GM18507 (cell line): ENCODE measurements at regions not wholly inside any gene's neighbourhood (a gene's known extent, or its start where the extent isn't known, plus 50 kb on each side); places are given as distances from the start of the nearest gene placed in this dataset.

Experiments
- DNase-seq: peaks from one replicate; pipeline ENCODE4 v3.0.0; 2011; ENCODE audit warnings: low read depth; ENCODE audit not compliant: insufficient read length; ENCODE audit errors: extremely low spot score
- FAIRE-seq: peaks from 2 replicates; lab custom pipeline; 2011; peaks lifted over from hg19 to GRCh38; lab: Jason Lieb, UNC

DNA sequence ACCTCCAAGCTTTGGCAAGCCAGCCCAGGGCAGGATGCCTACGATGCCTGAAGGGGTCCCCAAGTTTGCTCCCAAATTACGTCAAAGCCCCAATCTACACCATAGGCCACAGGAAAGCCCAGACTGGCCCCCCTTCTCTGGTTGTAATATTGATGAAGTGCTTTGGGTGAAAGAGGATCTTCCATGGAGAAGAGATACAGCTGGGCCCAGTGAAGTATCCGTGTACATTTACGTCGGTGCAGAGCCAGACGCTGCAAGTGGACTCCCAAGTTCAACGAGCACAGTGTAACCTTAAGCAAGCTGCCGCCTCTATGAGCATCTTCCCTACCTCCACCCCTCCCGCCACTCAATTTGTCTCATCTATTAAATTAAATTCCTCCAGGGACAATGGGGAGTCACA is 100.1 kb upstream of the TPM1 start:
- DNase-seq (no peak), FAIRE-seq (no peak)

DNA sequence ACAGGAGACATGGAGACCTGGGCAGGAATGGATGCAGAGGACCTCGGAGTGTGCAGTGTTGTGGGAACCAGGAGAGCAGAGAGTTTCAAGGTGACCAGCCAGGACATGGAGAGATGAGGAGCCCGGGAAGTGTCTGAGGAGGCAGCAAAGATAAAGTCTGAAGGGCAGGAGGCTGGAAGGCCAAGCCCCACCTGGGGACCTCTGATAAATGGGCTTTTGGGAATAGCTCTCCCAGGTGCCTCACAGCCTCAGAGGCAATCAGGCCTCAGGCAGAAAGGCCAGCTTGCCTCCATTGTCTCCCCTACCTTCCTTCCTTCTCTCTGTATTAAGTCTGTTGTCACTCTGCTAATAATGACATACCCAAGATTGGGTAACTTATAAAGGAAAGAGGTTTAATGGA is 97.5 kb upstream of the TPM1 start:
- FAIRE-seq (no peak), DNase-seq (no peak)

DNA sequence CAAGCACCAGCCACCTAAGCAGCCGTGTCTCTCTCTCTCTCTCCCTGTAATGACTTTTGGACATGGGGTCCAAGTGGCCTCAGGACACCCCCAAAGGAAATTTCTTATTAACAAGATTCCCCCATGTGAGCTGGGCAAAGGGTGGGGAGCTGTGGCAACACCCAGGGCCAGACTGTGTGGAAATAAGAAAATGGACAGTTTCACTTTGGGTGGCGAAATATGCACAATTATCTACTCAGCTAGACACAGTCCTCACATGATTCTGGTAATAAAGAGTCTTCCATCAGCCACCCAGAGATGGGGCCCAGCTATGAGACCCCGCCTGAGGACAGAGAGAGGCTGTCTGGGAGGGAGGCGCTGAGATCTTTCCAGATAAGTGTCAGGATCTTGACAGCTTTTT is 96.8 kb upstream of the TPM1 start:
- no peak for DNase-seq

DNA sequence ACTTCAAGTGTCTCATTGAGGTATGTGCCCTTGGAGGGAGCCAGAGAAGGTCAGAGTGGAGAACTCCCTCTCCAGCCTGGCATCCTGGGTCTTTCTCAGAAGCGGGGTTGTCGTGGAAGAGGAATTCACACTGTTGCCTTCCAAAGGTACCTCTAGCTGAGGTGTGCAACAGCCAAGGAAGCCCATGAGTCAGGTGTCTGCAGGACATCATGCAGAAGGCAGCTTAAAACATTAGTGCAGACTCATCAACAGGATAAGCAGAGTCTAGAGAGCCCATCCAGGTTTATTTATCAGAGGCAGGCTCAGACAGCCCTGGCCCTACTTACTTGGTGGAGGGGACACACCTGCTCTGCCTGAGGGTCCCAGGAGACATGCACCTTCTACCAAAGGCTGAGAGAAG is 95.6 kb upstream of the TPM1 start:
- DNase-seq (no peak), FAIRE-seq (no peak)

More for the DNA sequence above, 96.8 kb upstream of the TPM1 start:
- no peak for FAIRE-seq

DNA sequence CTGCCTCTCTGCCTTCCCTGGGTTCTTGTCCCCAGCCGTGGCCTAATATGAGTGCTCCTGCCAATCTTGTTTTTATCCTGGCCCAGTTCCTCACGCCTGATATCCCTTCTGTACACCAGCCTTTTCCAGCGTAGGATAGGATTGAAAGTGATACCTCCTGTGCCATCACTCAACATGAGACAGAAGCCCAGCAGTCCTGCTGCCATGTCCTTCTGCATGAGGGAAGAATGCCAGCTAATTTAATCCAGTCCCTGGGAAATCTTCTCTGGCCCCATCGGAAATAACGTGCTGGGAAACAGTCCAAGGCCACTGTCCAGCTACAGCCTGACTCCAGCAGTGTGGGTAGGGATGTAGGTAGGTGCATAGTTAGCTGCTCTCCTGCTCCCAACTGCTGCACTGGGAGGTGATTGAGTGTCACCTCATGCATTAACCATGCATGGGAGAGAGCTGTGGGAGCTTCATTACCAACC is 92.0 kb upstream of the TPM1 start:
- no peak for FAIRE-seq
- no peak for DNase-seq

DNA sequence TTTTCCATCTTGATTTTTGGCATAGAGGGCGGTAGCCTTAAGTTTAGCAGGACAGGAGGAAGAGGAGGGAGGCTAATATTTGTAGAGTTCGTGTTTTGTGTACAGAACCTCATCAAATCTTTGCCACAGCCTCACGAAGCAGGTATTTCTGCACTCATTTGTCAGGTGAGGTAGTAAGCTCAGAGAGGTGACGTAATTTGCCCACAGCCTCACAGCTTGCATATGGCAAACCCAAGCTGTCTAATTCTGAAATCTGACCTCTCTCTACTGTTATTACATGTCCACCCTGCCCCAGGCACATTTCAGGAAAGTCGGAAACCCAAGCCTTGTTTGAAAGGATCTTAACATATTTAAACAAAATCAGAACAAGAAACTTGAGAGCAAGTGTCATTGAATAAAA is 91.1 kb upstream of the TPM1 start:
- no peak for FAIRE-seq
- no peak for DNase-seq

DNA sequence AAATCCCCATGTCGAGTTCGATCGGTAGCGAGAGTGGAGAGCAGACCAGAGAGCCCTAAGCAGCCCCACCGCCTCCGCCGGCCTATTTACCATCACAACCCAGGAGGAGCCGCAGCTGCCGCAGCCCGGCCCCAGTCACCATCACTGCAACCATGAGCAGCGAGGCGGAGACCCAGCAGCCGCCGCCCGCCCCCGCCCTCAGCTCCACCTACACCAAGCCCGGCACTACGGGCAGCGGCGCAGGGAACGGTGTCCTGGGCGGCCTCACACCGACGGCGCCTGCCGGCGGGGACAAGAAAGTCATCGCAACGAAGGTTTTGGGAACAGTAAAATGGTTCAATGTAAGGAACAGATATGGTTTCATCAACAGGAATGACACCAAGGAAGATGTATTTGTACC is 89.5 kb upstream of the TPM1 start:
- FAIRE-seq (no peak), DNase-seq (no peak)

DNA sequence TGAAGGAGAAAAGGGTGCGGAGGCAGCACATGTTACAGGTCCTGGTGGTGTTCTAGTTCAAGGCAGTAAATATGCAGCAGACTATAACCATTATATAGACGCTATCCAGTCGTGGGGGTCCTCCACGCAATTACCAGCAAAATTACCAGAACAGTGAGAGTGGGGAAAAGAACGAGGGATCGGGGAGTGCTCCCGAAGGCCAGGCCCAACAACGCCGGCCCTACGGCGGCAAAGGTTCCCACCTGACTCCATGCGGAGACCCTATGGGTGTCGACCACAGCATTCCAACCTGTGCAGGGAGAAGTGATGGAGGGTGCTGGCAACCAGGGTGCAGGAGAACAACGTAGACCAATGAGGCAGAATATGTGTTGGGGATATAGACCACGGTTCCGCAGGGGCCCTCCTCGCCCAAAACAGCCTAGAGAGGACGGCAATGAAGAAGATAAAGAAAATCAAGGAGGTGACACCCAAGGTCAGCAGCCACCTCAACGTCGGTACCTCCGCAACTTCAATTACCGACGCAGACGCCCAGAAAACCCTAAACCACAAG is 89.0 kb upstream of the TPM1 start:
- no peak for FAIRE-seq
- no peak for DNase-seq

DNA sequence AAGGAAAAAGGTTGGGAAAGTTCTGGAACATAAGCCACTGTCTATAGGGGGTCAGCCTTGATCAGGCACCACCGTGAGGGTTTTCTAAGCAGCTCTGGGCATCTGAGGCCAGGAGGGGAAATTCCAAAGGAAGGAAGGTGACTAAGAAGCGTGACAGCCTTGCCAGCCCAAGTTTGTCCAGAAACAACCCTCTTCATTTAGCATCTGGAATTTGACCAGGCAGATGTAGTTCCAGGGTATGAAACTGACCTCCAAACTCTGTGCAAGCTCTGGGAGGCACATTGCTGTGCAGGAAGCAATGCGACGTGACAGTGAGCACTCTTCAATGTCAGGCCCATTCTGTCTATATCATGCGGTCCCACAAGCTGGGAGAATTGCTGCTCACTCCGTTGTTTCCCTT is 85.4 kb upstream of the TPM1 start:
- DNase-seq: no peak
- no peak for FAIRE-seq

DNA sequence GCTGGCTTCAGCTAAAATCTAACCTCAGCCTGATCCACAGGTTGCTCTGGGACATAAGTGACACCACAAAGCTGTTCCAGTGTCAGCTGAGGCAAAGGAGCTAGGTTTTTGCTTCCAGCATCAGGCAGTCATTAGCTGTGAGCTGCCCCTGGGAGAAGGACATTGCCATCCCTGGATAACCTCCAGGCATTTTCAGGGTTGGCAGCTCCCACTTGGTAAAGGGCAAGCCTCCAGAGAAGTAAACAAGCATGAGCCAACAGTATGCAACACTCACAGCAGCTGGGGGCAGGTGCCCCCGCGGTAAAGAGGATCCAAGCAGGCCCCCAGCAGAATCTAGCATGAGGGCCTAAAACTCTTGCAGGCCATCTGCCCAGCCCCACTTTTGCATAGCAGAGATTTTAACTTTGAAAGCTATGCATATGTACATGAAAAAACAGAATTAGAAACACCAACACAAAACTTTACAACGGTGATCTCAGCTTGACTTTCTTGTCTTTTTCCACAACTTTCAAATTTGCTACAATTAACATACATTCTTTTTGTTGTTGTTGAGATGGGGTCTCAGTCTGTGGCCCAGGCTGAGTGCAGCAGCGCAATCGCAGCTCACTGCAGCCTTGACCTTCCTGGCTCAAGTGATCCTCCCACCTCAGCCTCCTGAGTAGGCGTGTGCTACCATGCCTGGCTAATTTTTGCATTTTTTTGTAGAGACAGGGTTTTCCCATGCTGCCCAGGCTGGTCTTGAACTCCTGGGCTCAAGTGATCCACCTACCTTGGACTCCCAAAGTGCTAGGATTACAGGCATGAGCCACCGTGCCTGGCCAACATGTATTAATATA is 83.8 kb upstream of the TPM1 start:
- FAIRE-seq: no peak
- DNase-seq: no peak

DNA sequence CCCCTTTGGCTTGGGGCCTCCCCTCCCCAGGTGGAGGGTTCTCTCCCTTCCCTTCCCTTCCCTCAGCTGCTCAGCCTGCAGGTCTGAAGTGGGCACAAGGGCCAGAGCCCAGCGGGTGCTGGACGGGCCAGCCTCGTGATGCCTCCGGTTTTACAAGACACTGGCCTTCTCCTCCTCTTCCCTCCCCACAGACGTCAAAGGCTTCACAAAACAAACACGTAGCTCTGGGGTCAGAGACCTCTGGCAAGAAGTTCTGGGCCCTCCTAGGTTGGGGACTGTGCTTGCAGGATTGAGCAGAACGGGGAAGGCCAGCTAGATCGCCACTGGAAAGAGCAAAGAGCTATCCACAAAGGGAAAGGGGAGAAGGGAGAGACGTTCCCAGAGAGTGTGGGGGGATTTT is 81.4 kb upstream of the TPM1 start:
- FAIRE-seq (no peak), DNase-seq (no peak)

DNA sequence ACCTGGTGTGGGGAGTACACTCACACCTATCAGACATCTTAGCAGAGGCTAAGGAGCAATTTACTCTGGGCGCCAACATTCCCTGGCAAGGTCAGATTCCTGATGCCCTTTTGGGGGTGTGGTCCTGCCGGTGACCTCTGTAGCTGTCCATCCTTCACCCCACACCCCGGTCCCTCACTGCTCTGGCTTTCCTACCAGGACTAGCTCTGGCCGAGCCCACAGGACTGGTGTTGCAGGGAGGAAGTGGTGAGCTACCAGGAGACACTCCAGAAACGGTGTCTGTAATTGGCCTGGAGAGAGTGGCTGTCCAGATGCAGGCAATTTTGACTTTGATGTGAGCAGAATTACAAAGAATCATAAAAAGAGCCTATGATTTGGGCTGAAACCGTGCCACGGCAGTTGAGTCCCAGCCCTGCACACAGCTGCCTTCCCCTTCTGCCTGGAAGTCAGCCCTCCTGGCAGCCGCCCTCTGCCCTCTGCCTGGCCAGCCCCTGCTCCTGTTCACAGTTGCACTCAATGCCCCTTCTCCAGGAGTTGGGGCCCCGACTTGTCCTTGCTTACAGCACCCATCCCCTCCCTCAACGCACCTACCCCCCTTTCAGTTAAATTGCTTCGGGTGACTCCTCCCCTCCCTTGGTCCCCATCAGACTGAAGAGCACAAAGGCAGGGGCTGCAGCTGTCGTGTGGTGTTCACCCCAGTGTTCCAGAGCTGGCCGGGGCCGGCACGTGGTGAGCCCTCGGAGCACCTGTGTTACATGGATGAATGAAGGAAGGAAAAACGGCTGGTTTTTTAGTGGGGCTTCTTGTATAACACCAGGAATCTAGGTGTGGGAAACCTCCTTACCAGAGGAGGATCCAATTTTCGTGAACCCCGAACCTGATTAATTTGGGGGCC is 80.2 kb upstream of the TPM1 start:
- FAIRE-seq: no peak
- no peak for DNase-seq

DNA sequence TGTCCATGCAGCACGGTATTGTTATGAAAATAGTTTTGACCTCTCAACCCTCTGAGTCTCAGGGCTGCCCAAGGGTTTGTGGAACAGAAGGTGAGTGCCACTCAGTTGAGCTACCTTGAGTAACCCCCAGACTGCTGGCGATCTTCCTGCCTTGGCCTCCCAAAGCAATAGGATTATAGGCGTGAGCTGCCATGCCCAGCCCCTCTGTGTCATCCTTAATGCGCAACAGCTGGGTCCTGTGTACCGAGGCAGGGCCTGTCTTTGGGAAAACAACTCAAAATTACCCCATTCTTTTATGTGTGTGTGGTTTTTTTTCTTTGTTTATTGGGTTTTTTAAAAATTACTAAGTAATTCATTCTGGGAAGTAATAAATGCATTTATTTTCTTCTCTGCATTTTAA is 78.3 kb upstream of the TPM1 start:
- FAIRE-seq: no peak
- no peak for DNase-seq

DNA sequence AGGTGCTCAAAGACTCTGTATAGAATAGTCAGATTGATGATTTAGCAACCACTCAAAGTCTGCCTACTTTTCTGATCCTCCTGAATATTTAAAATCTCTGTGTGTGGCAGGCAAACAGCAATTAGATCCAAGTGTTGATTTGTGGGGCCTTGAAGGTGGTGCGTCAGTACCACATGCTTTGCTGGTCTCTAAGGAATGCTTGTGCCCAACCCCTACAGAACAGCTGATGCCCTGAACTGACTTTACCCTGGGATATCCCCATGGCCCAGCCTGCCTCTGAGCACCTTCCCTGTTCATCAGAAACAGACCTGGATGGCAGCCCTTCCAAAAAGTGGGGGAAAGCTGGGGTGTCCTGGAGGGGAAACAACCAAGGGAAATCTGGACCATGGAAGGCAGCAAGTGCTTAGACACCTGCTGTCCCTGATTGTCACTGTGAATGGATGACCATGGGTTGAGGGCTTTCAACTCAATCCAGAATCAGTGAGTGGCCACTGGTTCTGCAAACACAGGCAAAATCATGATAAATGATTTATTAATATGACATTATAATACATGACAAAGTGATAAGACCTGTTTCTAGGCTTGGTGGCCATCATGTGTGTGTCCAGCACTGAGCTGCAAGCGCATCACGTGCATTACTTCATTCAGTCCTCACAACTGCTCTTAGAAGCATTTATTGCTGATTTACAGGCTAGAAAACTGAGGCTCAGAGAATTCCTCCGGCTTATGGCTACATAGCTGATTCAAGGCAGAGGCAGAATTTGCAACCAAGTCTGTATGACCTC is 76.1 kb upstream of the TPM1 start:
- FAIRE-seq (no peak), DNase-seq (no peak)

DNA sequence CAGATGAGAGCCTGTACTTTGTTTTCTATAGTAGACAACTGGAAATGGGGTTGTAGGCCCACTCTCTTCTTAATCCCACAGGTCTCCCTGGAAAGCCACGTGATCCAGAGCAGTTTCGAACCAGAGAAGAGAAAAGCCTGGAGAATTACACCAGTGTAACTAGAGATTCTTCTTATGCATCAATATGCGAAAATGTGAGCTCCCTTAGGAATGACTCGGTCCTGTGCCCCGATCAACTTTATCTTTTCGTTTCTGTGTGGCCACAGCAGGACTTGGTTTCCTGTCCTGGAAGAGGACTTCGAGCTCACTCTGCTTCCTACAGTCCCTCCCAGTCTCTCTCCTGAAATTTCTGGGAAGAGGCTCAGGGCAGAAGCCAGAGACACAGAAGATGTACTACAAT is 73.8 kb upstream of the TPM1 start:
- DNase-seq: no peak
- no peak for FAIRE-seq

DNA sequence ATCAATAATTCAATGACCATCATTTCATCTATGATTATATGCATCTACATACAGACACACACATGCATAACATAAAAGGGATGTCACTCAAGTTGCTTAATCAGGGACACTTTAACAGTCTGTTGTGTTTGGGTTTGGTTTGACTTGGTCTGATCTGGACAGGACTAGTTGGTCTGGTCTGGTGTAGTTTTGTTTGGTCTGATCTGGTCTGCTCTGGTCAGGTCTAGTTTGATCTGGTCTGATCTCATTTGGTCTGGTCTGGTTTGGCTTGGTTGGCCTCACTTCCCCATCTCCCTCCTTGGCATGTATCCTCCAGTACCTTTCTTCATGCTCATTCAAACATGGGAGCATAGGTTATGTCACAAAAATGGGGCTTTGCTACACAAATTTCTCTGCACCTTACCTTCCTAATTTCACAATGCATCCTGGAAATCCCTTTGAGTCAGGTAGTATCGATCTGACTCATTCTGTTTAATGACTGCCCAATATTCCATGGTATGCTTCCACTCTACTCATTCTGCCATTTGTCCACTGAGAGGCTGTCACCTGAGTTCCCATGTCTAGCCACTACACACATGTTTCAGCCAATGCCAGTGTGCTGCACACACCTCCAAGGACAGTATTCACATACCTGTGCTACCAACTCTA is 73.0 kb upstream of the TPM1 start:
- no peak for DNase-seq
- FAIRE-seq: no peak

DNA sequence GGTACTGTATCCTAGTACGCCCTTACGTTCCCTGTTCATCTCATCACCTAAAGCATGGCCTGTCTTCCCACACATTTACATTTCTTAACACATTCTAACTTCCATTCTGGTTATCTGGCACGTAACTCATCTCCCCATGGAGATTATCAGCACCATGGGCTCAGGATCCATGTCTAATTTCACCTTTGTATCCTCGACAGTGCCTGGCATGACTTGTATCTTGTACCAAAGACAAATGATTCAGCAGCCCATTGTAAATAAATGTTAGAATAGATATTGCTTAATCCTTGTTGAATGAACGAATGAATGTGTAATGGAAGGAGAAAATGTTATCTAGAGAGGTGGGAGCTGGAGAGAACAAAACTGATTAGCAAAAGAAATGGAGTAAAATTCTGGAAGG is 69.7 kb upstream of the TPM1 start:
- DNase-seq: no peak
- no peak for FAIRE-seq

DNA sequence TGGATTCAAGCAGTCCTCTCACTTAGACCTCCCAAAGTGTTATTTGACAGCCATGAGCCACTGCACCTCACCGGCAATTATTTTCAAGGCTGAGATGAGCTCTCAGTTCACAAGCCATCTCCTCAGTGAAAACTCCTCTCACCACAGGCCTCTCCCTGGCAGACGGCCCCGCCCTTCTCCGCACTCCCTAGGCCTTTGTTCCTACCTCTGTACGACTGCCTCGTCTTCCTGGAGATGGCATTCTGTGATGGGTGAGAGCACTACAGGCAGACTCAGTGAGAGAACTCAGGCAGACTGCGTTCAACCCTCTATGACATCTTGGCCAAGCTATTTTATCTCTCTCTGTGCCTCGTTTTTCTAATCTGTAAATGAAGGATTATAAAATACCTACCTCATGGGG is 67.0 kb upstream of the TPM1 start:
- FAIRE-seq (no peak), DNase-seq (no peak)

DNA sequence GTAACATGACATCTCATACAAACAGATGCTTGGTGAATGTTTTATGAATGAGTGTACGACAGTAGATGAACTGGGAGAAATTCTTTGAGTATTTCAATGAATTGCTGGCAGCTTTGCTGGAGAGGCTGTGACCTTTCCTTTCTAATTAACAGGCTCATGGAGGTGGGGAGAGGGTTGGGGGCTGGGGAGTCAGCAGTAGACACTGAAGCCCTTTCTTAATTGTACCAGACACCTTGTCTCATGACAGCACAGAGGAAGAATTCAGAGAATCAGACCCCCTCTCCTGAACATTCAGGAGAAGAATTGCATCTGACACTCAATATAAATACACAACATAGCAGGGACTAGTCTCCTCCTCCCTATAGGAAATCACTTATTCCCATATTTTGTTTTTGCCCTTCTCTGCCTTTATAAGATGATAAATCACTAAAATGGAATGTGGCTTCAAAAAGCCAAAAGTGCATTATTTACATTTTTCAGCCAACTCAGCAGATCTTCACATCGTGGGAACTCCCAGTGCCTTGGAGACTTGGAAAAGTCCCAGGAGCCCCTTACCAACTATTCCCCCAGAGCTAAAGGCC is 66.2 kb upstream of the TPM1 start:
- DNase-seq (no peak), FAIRE-seq (no peak)
